ENCODE measurements at regions not wholly inside any gene's neighbourhood (a gene's known extent, or its start where the extent isn't known, plus 50 kb on each side); places are given as distances from the start of the nearest gene placed in this dataset.

- TF ChIP-seq CTCF (IDR thresholded peaks at IDR 0.05) (no peak), REST (IDR thresholded peaks at IDR 0.05; ENCODE audit: insufficient read depth in 1 of 2, low read depth in 2 of 2, low read length in 1 of 2) (no peak), POLR2AphosphoS5 (IDR thresholded peaks at IDR 0.05; ENCODE audit: low read depth, low read length) (no peak), TCF7L2 (IDR thresholded peaks at IDR 0.05; ENCODE audit: low read depth, low read length) (no peak), SIN3A (IDR thresholded peaks at IDR 0.05; ENCODE audit: borderline replicate concordance, insufficient read depth, low read depth, low read length) (no peak)
Measured at GRCh38 chr4:128358231-128358912, 70.8 kb upstream of the PGRMC2 start.
